SU-DHL-6 (cell line): ENCODE measurements at regions not wholly inside any gene's neighbourhood (a gene's known extent, or its start where the extent isn't known, plus 50 kb on each side); places are given as distances from the start of the nearest gene placed in this dataset.
A peak's percentile ranks its signal among the peaks of the same experiment; 100 is the strongest.

Experiments used
- H2AFZ ChIP-seq: fragments of 200-600 bp; sonication (generic); 2 replicates; pipeline ENCODE4 v1.6.1; 2014; ENCODE audit warnings: low read depth, mild to moderate bottlenecking, moderate library complexity, mixed read lengths, antibody characterized with exemption, low read length; ENCODE audit not compliant: severe bottlenecking
- H3F3A ChIP-seq: fragments of 200-600 bp; shearing (Covaris generic); 2 replicates; pipeline ENCODE4 v1.6.0; 2016; ENCODE audit warnings: antibody characterized with exemption, mild to moderate bottlenecking; ENCODE audit not compliant: insufficient read depth
- H3K27ac ChIP-seq: fragments of 200-600 bp; sonication (generic); 2 replicates; pipeline ENCODE4 v1.5.1; 2016; ENCODE audit warnings: low read depth, mild to moderate bottlenecking, low read length, moderate library complexity, mixed read lengths
- H3K27me3 ChIP-seq: fragments of 200-600 bp; sonication (generic), shearing (Covaris generic); 2 replicates; pipeline ENCODE4 v1.6.0; 2014; ENCODE audit warnings: mild to moderate bottlenecking, low read length
- H3K36me3 ChIP-seq: fragments of 200-600 bp; sonication (generic); 2 replicates; pipeline ENCODE4 v1.6.1; 2014; ENCODE audit warnings: mild to moderate bottlenecking, low read length, mixed read lengths
- H3K4me2 ChIP-seq: fragments of 300-600, 200-600 bp; shearing (Covaris generic), sonication (generic); 2 replicates; pipeline ENCODE4 v1.6.0; 2014; ENCODE audit warnings: low read length, low read depth, mild to moderate bottlenecking; ENCODE audit not compliant: poor library complexity, severe bottlenecking
- H3K4me3 ChIP-seq: fragments of 200-600 bp; sonication (generic); 2 replicates; pipeline ENCODE4 v1.5.1; 2014; ENCODE audit warnings: antibody characterized with exemption, low read length, mild to moderate bottlenecking, mixed read lengths; ENCODE audit not compliant: insufficient read depth, poor library complexity, severe bottlenecking
- H3K79me2 ChIP-seq: fragments of 200-600 bp; sonication (generic); 2 replicates; pipeline ENCODE4 v1.6.1; 2014; ENCODE audit warnings: mild to moderate bottlenecking, low read length, moderate library complexity; ENCODE audit not compliant: insufficient read depth
- H3K9ac ChIP-seq: fragments of 200-600 bp; sonication (generic); 2 replicates; pipeline ENCODE4 v1.7.0; 2014; ENCODE audit warnings: mild to moderate bottlenecking, low read length
- H3K9me2 ChIP-seq: fragments of 200-600 bp; sonication (generic); replicated peaks from 2 replicates; pipeline ENCODE4 v1.6.1; 2014; ENCODE audit warnings: low read length; ENCODE audit not compliant: insufficient read depth
- H3K9me3 ChIP-seq: fragments of 200-600 bp; sonication (generic); 2 replicates; pipeline ENCODE4 v1.6.1; 2014; ENCODE audit warnings: low read length, mixed read lengths; ENCODE audit not compliant: insufficient read depth
- H4K20me1 ChIP-seq: fragments of 200-600 bp; sonication (generic); 2 replicates; pipeline ENCODE4 v1.6.1; 2014; ENCODE audit warnings: low read depth, mild to moderate bottlenecking, antibody characterized with exemption, low read length, moderate library complexity, mixed read lengths
- EZH2phosphoT487 ChIP-seq: fragments of 200-600 bp; sonication (generic), shearing (Covaris generic); conservative IDR thresholded peaks from 2 replicates; pipeline ENCODE4 v1.6.1; 2018; ENCODE audit warnings: mild to moderate bottlenecking, antibody characterized with exemption, low read length, moderate library complexity, mixed read lengths
- TF ChIP-seq, protein P1 (sequence below): fragments of 200-600 bp; sonication (generic); IDR thresholded peaks from one replicate; pipeline ENCODE4 v1.5.1; 2017; ENCODE audit warnings: antibody characterized with exemption, mild to moderate bottlenecking, low read length, moderate library complexity; ENCODE audit not compliant: insufficient read depth, poor library complexity, severe bottlenecking

GRCh38 chr1:105210747-105211146 is 1461.0 kb downstream of the AMY1C start:
- Histone ChIP-seq H4K20me1 (no peaks in the 10 kb centered on the region), H3K9me3 (no peaks in the 10 kb centered on the region), H3K4me3 (no peak overlapping the region), H3K9me2 (no peaks in the 10 kb centered on the region), H3K36me3 (no peaks in the 10 kb centered on the region), H3F3A (no peaks in the 10 kb centered on the region), H3K27ac (no peak overlapping the region), H3K9ac (no peak overlapping the region), H3K4me2 (no peak overlapping the region), H3K27me3 (no peaks in the 10 kb centered on the region), H2AFZ (no peak overlapping the region), H3K79me2 (no peaks in the 10 kb centered on the region)
- no peak for TF ChIP-seq EZH2phosphoT487
- TF ChIP-seq, protein P1, sequence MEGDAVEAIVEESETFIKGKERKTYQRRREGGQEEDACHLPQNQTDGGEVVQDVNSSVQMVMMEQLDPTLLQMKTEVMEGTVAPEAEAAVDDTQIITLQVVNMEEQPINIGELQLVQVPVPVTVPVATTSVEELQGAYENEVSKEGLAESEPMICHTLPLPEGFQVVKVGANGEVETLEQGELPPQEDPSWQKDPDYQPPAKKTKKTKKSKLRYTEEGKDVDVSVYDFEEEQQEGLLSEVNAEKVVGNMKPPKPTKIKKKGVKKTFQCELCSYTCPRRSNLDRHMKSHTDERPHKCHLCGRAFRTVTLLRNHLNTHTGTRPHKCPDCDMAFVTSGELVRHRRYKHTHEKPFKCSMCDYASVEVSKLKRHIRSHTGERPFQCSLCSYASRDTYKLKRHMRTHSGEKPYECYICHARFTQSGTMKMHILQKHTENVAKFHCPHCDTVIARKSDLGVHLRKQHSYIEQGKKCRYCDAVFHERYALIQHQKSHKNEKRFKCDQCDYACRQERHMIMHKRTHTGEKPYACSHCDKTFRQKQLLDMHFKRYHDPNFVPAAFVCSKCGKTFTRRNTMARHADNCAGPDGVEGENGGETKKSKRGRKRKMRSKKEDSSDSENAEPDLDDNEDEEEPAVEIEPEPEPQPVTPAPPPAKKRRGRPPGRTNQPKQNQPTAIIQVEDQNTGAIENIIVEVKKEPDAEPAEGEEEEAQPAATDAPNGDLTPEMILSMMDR: no peak

DNA sequence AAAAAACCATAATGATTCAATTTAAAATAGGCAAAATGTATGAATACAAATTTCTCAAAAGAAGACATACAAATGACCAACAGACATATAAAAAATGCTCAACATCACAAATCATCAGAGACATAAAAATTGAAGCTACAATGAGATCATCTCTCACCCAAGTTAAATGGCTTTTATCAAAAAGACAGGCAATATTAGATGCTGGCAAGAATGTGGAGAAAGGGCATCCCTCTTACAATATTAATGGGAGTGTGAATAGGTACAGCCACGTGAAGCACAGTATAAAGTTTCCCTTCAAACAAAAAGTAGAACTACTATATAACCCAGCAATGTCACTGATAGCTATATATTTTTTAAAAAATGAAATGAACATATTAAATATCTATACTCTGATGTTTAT is 1481.7 kb downstream of the AMY1C start:
- Histone ChIP-seq H3K9me3 (peaks cover 15% of the 10 kb centered on the region; the same call in 1 of the 2 replicates), H3K27me3 (no peaks in the 10 kb centered on the region), H2AFZ (peak overlapping the region; percentile 3), H3K36me3 (no peaks in the 10 kb centered on the region), H3K4me3 (no peak overlapping the region), H3K27ac (no peak overlapping the region), H3K79me2 (no peaks in the 10 kb centered on the region), H4K20me1 (no peaks in the 10 kb centered on the region), H3K9ac (no peak overlapping the region), H3K9me2 (no peaks in the 10 kb centered on the region), H3K4me2 (no peak overlapping the region), H3F3A (no peaks in the 10 kb centered on the region)
- no peak for TF ChIP-seq EZH2phosphoT487
- TF ChIP-seq, protein P1: no peak

GRCh38 chr1:105243411-105243810 is 1493.7 kb downstream of the AMY1C start:
- Histone ChIP-seq H2AFZ (peak overlapping the region; percentile 25), H3K4me2 (no peak overlapping the region), H3K27me3 (no peaks in the 10 kb centered on the region), H3K9me3 (no peaks in the 10 kb centered on the region), H3K9me2 (no peaks in the 10 kb centered on the region), H4K20me1 (no peaks in the 10 kb centered on the region), H3K27ac (no peak overlapping the region), H3K79me2 (no peaks in the 10 kb centered on the region), H3K4me3 (no peak overlapping the region), H3K9ac (no peak overlapping the region), H3K36me3 (no peaks in the 10 kb centered on the region), H3F3A (no peaks in the 10 kb centered on the region)
- no peak for TF ChIP-seq EZH2phosphoT487
- TF ChIP-seq, protein P1: no peak
